GM19351 (cell line): ENCODE measurements at regions not wholly inside any gene's neighbourhood (a gene's known extent, or its start where the extent isn't known, plus 50 kb on each side); places are given as distances from the start of the nearest gene placed in this dataset.
"Not testable (repeated sequence)": the region's sequence is repeated elsewhere in the genome, so short reads cannot be mapped to it uniquely, and the experiment has no call there.

Experiments used
- ATAC-seq: cut with Tn5 transposase; IDR thresholded peaks from one replicate; pipeline ENCODE4 v1.9.1; 2021; ENCODE audit warnings: mild to moderate bottlenecking, moderate library complexity; ENCODE audit not compliant: unreplicated experiment

- no peak for ATAC-seq
Observed at GRCh38 chr16:14002416-14002990, 68.6 kb upstream of the MRTFB start.

GRCh38 chr16:14003074-14003570, 68.0 kb upstream of the MRTFB start:
- no peak for ATAC-seq

- ATAC-seq, result no peak
Observed at GRCh38 chr16:14004031-14004728, 66.9 kb upstream of the MRTFB start.

GRCh38 chr16:14004729-14005315, 66.3 kb upstream of the MRTFB start:
- no peak for ATAC-seq

GRCh38 chr16:14005335-14005734, 65.8 kb upstream of the MRTFB start:
- no peak for ATAC-seq

- ATAC-seq, result peak; percentile 78
Observed at GRCh38 chr16:14007450-14007849, 63.7 kb upstream of the MRTFB start.

- no peak for ATAC-seq
Observed at GRCh38 chr16:14011001-14011400, 60.1 kb upstream of the MRTFB start.

- ATAC-seq, result no peak
Observed at GRCh38 chr16:14011846-14012245, 59.3 kb upstream of the MRTFB start.

GRCh38 chr16:14013145-14013570, 58.0 kb upstream of the MRTFB start:
- no peak for ATAC-seq

- no peak for ATAC-seq
Observed at GRCh38 chr16:14013571-14014283, 57.4 kb upstream of the MRTFB start.

GRCh38 chr16:14014284-14014625, 56.9 kb upstream of the MRTFB start:
- no peak for ATAC-seq

- ATAC-seq, result no peak
Observed at GRCh38 chr16:14015033-14015432, 56.1 kb upstream of the MRTFB start.

- ATAC-seq, result no peak
Observed at GRCh38 chr16:14015461-14015860, 55.7 kb upstream of the MRTFB start.

GRCh38 chr16:14015948-14016347, 55.2 kb upstream of the MRTFB start:
- ATAC-seq, result no peak

- ATAC-seq, result not testable (repeated sequence)
Observed at GRCh38 chr16:14016362-14016761, 54.8 kb upstream of the MRTFB start.

- ATAC-seq, result no peak
Observed at GRCh38 chr16:14017886-14018285, 53.2 kb upstream of the MRTFB start.

- ATAC-seq, result no peak
Observed at GRCh38 chr16:14018851-14019250, 52.3 kb upstream of the MRTFB start.

GRCh38 chr16:14020141-14020540, 51.0 kb upstream of the MRTFB start:
- no peak for ATAC-seq
